Fibroblast of skin of scalp (primary cell): ENCODE measurements at regions not wholly inside any gene's neighbourhood (a gene's known extent, or its start where the extent isn't known, plus 50 kb on each side); places are given as distances from the start of the nearest gene placed in this dataset.
"Not testable (repeated sequence)": the region's sequence is repeated elsewhere in the genome, so short reads cannot be mapped to it uniquely, and the experiment has no call there.

Experiments used
- DNase-seq: peaks from one replicate; pipeline ENCODE4 v3.0.0-alpha.2; 2013

DNA sequence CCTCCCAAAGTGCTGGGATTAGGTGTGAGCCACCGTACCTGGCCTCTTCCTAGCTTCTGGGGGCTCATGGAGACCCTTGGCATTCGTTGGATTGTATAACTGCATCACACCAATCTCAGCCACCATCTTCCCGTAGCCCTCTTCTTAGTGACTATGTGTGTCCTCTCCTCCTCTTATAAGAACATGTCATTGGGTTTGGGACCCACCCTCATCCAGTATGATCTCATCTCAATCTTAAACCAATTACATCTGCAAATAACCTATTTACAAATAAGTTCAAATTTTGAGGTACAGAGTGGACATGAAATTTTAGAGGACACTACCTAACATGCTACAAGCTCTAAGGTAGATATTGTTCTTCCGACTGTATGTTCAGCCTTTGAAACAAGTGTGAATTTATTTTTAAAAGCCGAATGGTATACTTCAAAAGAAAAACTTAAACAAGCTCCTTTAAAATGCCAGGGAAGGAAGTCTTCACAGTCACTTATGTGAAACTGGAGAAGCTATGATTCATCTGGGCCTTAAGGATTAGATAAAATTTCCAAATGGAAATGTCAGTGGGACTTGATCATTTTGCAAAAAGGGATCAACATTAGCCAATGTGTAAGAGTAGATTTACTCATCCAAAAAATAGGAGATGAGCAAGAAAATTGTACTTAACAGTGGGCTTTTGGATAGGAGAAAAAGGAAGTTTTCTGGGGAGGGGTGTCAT, 225.7 kb downstream of the MEX3B start:
- peak; percentile 27 for DNase-seq

DNA sequence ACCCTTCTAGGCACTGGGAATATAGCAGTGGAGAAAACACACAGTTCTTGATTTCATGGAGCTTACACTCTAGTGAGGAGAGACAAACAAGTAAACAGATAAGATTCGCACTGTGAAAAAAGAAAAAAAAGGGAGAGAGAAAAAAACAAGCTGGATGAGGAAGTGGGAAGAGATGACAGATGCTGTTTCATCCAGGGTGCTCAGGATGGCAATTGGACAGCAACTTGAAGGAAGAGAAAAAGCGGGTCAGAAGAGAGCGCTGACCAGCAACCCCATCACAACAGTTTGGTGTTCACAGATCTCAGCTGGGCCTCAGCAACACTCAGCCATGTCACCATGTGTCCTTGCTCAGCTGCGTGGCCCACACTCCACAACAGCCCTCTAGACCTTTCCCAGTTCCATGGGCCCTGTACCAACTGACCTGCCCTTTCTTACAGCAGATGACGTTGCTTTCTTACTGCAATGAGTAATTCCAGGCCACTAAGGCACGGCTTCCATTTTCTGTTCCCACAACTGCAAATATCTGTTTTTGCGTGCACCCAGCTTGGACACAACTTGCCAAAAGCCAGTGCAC, 230.8 kb downstream of the MEX3B start:
- DNase-seq: no peak

DNA sequence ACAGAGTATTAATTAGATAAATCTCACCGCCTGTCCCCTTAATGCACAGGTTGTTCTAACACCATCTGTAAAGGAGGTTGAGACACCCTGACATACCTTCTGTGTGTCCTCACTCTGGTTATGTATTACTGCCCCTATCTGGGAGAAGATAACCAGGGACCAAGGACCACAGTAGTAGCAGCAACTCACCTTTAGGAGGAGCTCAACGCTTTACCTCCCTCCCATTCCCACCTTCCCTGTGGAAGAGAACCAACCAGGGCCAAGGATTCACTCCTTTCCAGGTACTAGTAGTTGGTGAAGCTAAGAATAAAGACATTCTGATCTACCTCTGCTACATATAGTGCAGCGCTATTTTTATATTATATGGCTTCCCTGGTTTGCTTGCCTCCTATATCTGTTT, 232.6 kb downstream of the MEX3B start:
- peak; percentile 7 for DNase-seq

DNA sequence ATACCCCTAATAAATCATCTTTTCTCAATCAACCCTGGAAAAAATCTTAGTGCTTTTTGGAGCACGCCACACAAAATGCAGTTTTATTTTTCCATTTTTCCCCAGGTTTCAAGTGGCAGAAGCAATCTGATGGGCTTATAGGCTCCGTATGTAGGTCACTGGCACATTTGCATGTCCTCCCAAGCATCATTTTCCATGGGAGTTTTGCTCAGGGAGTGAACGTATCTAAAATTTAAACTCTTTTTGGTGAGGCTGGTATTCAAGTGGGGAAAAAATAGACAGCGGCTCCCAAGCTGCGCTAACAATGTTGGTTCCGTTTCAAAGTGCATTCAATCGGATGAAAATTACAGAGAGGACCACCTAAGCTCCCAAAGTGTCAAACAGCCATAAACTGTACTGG, 233.4 kb downstream of the MEX3B start:
- DNase-seq: no peak

DNA sequence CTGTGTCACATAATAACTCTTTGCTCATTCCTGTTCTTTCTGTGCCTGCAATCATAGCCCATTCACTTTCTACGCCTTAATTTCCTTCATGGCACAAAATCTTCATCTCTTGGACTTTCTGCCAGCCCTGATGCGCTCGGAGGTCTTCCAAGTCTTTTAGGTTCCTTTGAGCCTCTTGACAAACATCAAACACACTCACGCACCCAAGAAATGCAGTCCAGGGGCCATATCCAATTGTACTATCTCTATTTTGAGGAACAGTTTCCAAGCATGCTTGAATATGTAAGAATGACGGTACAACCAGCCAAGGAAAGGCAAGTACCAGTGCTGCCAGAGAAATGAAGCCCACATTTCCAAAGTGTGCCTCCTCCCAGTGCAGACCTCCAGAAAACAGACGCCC, 234.1 kb downstream of the MEX3B start:
- DNase-seq: no peak

DNA sequence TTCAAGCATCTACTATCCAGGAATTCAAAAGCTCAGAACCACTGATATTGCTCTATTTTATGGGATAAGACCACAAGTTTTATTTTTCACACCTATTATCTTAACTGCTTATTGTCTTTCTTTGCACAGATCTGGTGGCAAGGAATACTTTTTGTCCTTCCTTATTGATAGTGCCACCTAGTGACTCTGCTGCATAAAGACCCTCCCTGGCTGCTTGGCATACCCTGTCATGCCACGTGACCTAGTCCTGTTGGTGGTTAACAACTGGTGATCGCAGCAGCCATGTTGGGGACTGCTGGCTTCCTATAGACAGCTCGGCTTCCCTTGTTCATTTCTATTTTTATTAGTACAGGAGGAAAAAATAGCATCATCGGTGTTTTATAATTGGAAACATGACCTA, 236.3 kb downstream of the MEX3B start:
- peak; percentile 52 for DNase-seq

DNA sequence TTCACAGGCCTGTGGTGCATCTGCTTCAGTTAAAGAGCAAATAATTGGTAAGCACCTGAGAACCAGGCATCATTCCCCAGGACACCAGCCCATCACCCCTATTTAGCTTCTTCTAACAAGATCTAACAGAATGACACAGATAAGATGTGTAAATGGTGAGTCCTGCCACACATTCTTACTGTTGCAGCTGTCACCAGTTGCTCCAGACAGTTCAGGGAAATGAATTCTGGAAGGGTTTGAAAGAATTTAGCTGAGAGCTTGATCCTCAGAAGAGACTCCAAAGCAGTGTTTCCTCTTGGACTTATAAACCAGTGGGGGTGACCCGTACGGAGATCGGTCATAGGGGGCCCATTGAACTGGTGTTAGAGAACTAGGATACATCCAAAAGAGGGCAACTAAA, 238.0 kb downstream of the MEX3B start:
- no peak for DNase-seq

DNA sequence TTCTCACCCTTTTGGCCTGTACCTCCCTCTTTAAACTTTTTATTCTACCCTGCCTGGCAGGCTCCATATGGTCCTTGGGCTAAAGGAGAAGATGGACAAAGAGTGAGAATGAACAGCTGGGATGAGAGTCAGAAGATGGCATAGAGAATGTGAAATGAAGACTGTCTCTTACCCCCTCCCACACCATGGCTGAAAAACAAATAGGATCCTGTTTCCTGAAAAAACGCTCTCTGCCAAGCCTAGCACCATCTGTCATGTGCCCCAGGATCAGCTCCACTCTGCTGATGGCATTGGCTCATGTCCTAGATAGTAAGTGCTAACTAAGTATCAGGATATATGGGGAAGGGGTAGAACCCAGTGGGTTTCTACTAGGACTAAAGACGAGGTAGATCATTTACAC, 238.6 kb downstream of the MEX3B start:
- no peak for DNase-seq

DNA sequence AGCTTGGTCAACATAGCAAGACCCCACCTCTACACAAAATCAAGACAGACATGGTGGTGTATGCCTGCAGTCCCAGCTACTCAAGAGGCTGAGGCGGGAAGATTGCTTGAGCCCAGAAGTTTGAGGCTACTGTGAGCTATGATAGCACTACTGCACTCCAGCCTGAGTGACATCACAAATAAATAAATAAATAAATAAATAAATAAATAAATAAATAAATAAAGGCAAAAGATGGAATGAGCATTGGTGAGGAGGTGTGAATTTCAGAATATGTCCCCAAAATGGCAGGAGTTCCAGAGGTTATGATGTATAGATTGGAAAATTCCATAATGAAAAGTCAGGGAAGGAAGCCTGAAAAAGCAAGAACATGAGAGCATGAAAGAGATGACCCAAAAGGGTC, 249.9 kb downstream of the MEX3B start:
- DNase-seq: no peak

DNA sequence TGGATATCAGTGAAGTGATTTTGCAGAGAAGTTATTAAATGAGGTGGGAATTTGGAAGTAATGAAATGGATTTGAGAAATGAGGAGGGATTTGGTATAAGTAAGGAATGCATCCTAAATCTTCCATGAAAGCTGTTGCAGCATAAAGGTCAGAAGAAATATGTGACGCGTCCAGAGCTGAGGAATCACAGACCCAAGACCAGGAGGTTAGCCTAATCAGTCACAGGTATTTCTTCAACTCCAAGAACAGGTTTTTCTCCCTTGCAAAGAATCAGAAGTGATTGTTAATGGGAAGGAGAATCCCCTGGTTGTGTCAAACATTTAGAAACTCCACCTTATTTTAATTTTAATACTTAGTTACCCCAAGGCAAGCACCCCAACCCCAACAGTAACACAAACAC, 253.2 kb downstream of the MEX3B start:
- no peak for DNase-seq

DNA sequence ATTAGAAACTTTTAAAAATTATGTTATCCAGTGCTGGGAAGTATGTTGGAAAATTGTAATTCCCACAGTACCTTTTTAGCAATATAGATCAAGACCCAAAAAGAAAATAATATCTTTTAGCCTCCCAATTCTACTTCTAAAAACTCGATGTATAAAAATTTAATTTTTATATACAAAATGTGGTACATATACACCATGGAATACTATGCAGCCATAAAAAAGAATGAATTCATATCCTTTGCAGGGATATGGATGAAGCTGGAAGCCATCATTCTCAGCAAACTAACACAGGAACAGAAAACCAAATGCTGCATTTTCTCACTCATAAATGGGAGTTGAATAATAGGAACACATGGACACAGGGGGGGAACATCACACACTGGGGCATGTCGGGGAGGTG, 254.5 kb downstream of the MEX3B start:
- not testable (repeated sequence) for DNase-seq

DNA sequence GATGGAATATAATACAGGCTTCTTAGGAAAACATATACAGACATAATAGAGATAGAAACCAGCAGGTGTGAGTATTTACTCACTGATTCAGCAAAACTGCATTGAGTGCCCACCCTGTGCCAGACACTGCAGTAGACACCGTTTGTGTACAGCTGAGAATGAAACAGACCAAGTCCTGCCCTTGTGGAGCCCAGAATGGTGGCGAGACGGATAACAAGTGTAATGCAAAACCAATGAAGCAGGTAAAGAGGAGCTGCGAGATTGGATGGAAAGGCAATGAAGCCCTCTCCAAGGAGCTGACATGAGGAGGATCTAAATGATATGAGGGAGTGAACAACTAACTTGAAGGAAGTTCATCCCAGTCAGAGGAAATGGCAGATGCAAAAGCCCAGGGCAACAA, 256.4 kb downstream of the MEX3B start:
- no peak for DNase-seq

DNA sequence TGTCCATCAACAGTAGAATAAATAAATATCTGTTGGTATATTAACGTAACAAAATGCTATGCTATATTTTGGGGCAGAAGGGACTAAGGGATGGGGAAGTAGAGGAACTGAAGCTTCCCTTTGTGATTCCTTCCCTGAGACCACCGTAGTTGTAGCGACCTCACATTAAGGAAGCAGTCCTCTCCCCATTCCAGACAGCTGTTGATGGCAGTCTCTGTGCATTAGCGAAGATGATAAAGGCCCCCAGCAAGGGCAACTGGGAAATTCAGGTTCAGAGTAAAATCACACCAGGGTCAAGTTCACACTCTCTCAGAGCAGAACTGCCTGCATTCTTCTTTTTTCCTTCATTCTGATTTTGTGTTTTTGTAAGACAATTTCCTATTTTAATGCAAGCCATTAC, 259.0 kb downstream of the MEX3B start:
- no peak for DNase-seq

DNA sequence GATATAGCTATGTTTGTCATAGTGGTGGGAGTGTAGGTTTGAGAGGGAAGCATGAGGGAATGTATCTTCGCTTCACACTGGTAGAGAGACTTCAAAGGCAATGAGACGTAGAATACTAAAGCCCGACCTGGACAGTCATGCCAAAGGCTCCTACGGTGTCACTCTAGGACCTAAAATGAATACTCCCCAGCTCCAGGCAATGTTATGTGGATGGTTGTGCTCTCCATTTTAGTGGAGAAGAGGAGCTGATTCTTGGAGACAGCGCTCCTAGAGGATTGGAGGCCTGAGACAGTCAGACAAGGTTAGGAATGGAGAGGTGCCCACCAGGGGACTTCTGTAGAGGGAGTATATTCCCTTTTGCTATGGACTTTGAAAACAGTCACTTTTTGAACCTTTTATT, 260.1 kb downstream of the MEX3B start:
- DNase-seq: no peak

DNA sequence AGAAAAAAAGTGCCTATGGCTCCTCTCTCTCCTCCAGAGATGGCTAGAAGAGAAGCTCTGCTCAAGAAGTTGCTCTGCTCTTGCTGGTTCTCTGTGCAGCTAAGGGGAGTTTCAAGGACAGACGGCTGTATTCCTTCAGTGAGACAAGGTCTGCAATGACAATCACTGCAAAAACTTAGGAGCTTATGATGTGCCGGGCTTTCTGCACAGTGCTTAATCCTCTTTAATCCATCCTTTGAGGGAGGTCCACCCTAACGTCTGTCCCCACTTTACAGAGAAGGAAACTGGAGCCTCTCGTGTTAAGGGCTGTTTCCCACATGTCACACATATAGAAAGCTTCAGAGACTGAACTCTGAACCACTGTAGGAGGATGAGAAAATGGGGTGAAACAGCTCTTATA, 260.6 kb downstream of the MEX3B start:
- DNase-seq: no peak

DNA sequence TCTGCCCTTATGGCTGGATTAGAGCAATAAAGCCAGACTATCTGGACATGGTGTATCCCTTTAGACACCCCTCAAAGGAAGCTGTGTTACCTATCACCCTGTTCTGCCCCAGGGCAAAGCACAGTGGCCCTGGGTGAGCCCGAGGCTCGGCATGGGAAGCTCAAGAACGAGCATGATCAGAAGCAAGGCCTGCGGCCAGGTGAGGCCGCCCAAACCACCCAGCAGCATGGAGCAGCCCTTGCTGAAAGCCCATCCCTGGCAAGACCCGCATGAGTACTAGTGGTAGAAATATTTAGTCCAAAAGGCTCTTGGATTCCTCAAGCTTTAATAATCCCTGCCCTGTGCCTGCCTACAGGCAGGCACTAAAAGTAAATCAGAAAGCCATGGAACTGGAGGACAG, 261.1 kb downstream of the MEX3B start:
- DNase-seq: no peak

DNA sequence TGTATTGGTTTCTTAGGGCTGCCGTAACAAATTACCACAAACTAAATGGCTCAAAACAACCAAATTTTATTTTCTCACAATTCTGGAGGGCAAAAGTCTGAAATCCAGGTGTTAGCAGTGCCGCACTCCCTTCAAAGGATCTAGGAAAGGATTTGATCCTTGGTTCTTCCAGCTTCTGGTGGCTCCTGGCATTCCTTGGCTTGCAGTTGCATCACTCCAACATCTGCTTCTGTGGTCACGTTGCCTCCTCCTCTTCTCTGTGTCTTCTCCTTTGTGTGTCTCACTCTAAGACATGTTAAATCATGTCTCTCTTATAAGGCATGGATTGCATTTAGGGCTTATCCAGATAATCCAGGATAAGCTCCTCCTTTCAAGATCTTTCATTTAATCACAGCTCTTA, 262.2 kb downstream of the MEX3B start:
- no peak for DNase-seq

DNA sequence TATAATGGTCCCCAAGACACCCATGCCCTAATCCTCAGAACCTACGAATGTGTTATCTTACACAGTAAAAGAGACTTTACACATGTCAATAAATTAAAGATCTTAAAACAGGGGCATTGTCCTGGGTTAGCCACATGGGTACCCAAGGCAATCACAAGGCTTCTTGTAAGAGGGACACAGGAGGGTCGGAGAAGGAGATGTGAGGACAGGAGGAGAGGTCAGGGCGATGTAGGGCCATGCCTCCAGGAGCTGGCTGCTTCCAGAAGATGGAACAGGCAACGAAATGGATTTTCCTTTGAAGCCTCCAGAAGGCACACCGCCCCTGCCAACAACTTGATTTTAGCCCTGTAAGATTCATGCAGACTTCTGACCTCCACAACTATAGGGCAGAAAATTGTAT, 262.7 kb downstream of the MEX3B start:
- DNase-seq: no peak

DNA sequence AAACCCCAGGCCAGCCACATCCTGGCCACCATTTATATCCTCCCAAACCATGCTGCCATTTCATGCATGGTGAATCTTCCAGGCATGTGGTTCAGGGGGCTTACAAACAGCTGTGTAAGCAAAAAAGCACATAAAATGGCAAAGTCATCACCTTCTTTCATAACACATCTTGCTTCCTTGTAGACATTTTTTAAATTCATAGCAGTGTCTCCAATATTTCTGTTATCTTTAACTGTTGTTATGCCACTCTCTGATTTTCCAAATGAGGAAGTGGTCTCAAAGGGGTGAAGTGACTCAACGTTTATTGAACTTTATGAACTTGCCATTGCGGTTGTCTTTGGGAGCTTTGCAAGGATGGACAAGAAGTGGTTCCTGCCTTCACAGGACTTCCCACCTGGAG, 264.4 kb downstream of the MEX3B start:
- DNase-seq: no peak

DNA sequence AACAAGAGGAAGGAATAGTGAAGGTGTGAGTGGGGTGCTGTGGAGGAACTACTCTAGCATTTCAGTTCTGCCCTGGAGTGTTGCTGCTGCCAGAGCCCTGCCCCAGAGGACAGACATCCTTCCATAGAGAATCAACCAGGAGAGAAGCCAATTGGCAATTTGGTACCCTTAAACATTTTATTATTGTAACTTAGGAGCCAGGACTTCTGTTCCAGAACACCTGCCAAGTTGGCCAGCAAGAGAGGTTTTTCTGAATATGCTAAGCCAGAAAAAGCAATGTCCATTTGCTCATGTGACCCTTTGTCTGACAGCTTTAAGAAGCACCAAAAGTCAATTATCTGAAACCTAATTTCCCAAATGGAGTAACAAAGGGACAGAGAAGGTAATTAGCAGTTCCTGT, 264.9 kb downstream of the MEX3B start:
- no peak for DNase-seq

DNA sequence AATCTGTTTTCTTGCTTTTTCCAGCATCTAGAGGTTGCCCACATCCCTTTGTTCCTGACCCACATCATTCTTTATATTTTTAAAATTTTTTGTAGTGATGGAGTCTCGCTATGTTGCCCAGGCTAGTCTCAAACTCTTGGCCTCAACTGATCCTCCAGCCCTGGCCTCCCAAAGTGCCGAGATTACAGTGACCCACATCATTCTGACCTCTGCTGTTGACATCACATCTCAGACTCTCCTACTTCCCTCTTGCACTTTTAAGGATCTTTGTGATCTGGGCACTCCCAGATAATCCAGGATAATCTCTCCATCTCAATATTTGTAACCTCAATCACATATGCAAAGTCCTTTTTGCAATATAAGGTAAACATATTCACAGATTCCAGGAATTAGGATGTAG, 266.6 kb downstream of the MEX3B start:
- no peak for DNase-seq

DNA sequence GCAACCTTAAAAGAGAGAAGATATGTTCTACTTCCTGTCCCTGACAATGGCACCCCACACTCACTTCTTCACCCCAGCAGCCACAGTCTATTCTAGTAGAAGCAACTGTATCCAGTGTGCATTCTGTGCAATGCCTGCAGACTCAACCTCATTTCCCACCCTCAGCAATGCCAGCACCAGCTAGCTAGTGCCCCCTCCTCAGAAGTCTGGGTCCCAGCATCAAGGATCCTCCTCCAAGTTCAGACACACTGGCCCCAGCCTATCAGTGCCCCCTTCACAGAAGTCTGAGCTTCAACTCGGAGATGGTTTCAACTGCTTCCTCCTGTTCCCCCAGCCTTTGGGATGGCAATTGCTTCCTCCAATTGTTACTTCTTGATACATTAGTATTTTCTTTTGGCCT, 268.3 kb downstream of the MEX3B start:
- no peak for DNase-seq

DNA sequence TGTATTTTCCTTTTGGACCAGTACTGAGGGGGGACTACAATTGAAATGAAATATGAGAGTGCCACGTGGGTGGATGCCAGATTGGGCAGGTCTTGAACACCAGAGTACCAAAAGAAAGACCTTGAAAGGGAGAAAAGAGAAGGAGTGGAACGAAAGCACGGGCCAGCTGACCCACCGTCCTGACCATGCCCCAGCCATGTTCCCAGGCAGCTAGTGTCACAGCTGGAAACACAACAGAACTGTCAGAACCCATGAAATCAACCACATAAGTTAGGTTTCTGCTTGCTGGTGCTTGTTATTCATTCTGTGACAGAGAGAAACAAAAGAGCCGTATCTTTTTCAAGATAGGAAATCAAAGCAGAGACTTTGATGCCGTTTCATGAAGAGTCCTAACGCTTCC, 268.8 kb downstream of the MEX3B start:
- DNase-seq: no peak

DNA sequence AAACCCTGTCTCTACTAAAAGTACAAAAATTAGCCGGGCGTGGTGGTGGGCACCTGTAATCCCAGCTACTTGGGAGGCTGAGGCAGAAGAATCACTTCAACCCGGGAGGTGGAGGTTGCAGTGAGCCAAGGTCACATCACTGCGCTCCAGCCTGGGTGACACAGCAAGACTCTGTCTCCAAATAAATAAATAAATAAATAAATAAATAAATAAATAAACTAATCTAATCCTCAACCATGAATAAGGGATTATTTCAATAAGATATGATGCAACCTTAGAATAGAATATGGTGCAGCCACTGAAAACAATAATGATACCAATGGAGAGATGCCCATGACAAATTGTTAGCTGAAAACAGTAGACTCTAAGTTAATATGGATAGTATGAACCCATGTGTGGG, 270.0 kb downstream of the MEX3B start:
- not testable (repeated sequence) for DNase-seq

DNA sequence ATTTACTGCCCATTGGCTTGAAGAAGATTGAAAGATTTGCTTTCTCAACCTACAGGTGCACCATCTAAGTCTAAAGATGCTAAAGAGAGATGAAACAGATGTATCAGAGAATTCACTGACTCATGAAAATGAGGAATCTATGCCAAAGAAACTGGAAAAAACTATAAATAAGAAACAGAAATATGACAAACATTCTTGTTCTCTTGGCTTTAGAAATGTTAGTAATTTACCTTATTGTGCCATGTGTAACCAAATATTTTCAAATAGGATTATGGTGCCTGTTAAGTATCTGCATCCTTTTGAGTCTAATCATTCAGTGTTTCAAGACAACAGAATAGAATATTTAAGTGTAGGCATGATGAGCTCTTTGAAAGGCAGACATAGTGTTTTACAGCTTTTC, 271.5 kb downstream of the MEX3B start:
- DNase-seq: no peak
